Islet precursor cell (in vitro differentiated cells): ENCODE measurements at regions not wholly inside any gene's neighbourhood (a gene's known extent, or its start where the extent isn't known, plus 50 kb on each side); places are given as distances from the start of the nearest gene placed in this dataset.

Experiments used
- DNase-seq: peaks from one replicate; pipeline ENCODE4 v3.0.0-alpha.2; 2018

GRCh38 chr11:29343465-29344333, 673.1 kb downstream of the KCNA4 start:
- peak; percentile 87 for DNase-seq

- DNase-seq, result no peak
Observed at GRCh38 chr11:29336727-29337575, 679.9 kb downstream of the KCNA4 start.

GRCh38 chr11:29334776-29335130, 682.1 kb downstream of the KCNA4 start:
- DNase-seq, result no peak

GRCh38 chr11:29333993-29334775, 682.6 kb downstream of the KCNA4 start:
- DNase-seq, result no peak

- no peak for DNase-seq
Observed at GRCh38 chr11:29331451-29332010, 685.3 kb downstream of the KCNA4 start.

- peak; percentile 55 for DNase-seq
Observed at GRCh38 chr11:29328961-29329441, 687.8 kb downstream of the KCNA4 start.

GRCh38 chr11:29327891-29328290, 688.9 kb downstream of the KCNA4 start:
- no peak for DNase-seq

GRCh38 chr11:29326757-29327156, 690.1 kb downstream of the KCNA4 start:
- no peak for DNase-seq

GRCh38 chr11:29324328-29324727, 692.5 kb downstream of the KCNA4 start:
- DNase-seq, result no peak

- no peak for DNase-seq
Observed at GRCh38 chr11:29321293-29322132, 695.3 kb downstream of the KCNA4 start.

GRCh38 chr11:29320196-29320595, 696.6 kb downstream of the KCNA4 start:
- no peak for DNase-seq

GRCh38 chr11:29319210-29319609, 697.6 kb downstream of the KCNA4 start:
- no peak for DNase-seq

GRCh38 chr11:29318134-29318845, 698.5 kb downstream of the KCNA4 start:
- DNase-seq, result no peak

- no peak for DNase-seq
Observed at GRCh38 chr11:29317694-29318093, 699.1 kb downstream of the KCNA4 start.

- DNase-seq, result no peak
Observed at GRCh38 chr11:29315275-29315674, 701.6 kb downstream of the KCNA4 start.

GRCh38 chr11:29314211-29314610, 702.6 kb downstream of the KCNA4 start:
- no peak for DNase-seq

- no peak for DNase-seq
Observed at GRCh38 chr11:29312812-29313211, 704.0 kb downstream of the KCNA4 start.

GRCh38 chr11:29310725-29311342, 706.0 kb downstream of the KCNA4 start:
- no peak for DNase-seq

GRCh38 chr11:29309992-29310391, 706.8 kb downstream of the KCNA4 start:
- DNase-seq, result no peak

- no peak for DNase-seq
Observed at GRCh38 chr11:29306527-29306926, 710.3 kb downstream of the KCNA4 start.
